WTC11 (cell line): ENCODE measurements at regions not wholly inside any gene's neighbourhood (a gene's known extent, or its start where the extent isn't known, plus 50 kb on each side); places are given as distances from the start of the nearest gene placed in this dataset.

Experiments
- ATAC-seq: fragments of 200-7000 bp; cut with Tn5 transposase; 2 replicates; pipeline ENCODE4 v1.10.0; 2021; ENCODE audit warnings: mild to moderate bottlenecking, moderate library complexity
- CTCF ChIA-PET: fragments of 300-600 bp; sonication (Branson Sonifier 250); formaldehyde crosslinking; loops from one replicate; lab custom pipeline; 2021; ENCODE audit warnings: antibody characterized with exemption; lab: Charles Lee
- POLR2A ChIA-PET: fragments of 350-600 bp; sonication (Branson Sonifier 250); formaldehyde crosslinking; loops from one replicate; lab custom pipeline; 2021; ENCODE audit warnings: antibody characterized with exemption; lab: Charles Lee
- DNase-seq: peaks from one replicate; pipeline ENCODE4 v3.0.0; 2021; ENCODE audit warnings: low spot score
- H3K27ac Mint-ChIP-seq: 2 replicates; pipeline ENCODE4 v1.8.0; 2021; ENCODE audit warnings: mixed read lengths
- H3K27me3 Mint-ChIP-seq: 2 replicates; pipeline ENCODE4 v1.8.0; 2021; ENCODE audit warnings: low read depth, mild to moderate bottlenecking, moderate library complexity, mixed read lengths
- H3K36me3 Mint-ChIP-seq: 2 replicates; pipeline ENCODE4 v1.8.0; 2021; ENCODE audit warnings: mixed read lengths
- H3K4me1 Mint-ChIP-seq: 2 replicates; pipeline ENCODE4 v1.8.0; 2022; ENCODE audit warnings: mixed read lengths
- H3K4me3 Mint-ChIP-seq: 2 replicates; pipeline ENCODE4 v1.8.0; 2021; ENCODE audit warnings: mild to moderate bottlenecking, moderate library complexity, mixed read lengths
- H3K9me3 Mint-ChIP-seq: 2 replicates; pipeline ENCODE4 v1.8.0; 2021; ENCODE audit warnings: mixed read lengths
- ARID4B ChIP-seq: sonication (generic); formaldehyde crosslinking; IDR thresholded peaks from 2 replicates; pipeline ENCODE4 v1.8.0; 2023; ENCODE audit warnings: missing genetic modification reagents, mild to moderate bottlenecking, borderline replicate concordance
- ATF2 ChIP-seq: sonication (generic); formaldehyde crosslinking; IDR thresholded peaks from 2 replicates; pipeline ENCODE4 v1.8.1; 2022; ENCODE audit warnings: low read depth, missing genetic modification reagents, borderline replicate concordance
- CTCF ChIP-seq: fragments of 200-600 bp; IDR thresholded peaks from 2 replicates; pipeline ENCODE4 v1.8.0; 2022; ENCODE audit warnings: antibody characterized with exemption
- EMX1 ChIP-seq: fragments of 250-450 bp; sonication (Bioruptor Pico); IDR thresholded peaks from 2 replicates; pipeline ENCODE4 v1.8.0; 2021; ENCODE audit warnings: mild to moderate bottlenecking
- ETV6 ChIP-seq: sonication (generic); formaldehyde crosslinking; IDR thresholded peaks from 2 replicates; pipeline ENCODE4 v1.8.1; 2022; ENCODE audit warnings: mild to moderate bottlenecking, missing genetic modification reagents
- GRHL2 ChIP-seq: fragments of 250-450 bp; sonication (Bioruptor Pico); IDR thresholded peaks from 2 replicates; pipeline ENCODE4 v1.8.0; 2022; ENCODE audit warnings: mild to moderate bottlenecking, moderate library complexity; ENCODE audit not compliant: insufficient replicate concordance, severe bottlenecking
- KAT7 ChIP-seq: sonication (generic); formaldehyde crosslinking; IDR thresholded peaks from 2 replicates; pipeline ENCODE4 v1.8.1; 2023; ENCODE audit warnings: missing genetic modification reagents, mild to moderate bottlenecking, borderline replicate concordance
- MAX ChIP-seq: sonication (generic); formaldehyde crosslinking; IDR thresholded peaks from 2 replicates; pipeline ENCODE4 v1.8.0; 2022; ENCODE audit warnings: mild to moderate bottlenecking, missing genetic modification reagents
- NFATC4 ChIP-seq: fragments of 250-450 bp; sonication (Bioruptor Pico); IDR thresholded peaks from 2 replicates; pipeline ENCODE4 v1.9.0; 2021; ENCODE audit warnings: mild to moderate bottlenecking
- NFYB ChIP-seq: sonication (generic); formaldehyde crosslinking; conservative IDR thresholded peaks from 2 replicates; pipeline ENCODE4 v1.8.0; 2022; ENCODE audit warnings: low read depth, missing genetic modification reagents
- NR2C2 ChIP-seq: sonication (generic); formaldehyde crosslinking; IDR thresholded peaks from 2 replicates; pipeline ENCODE4 v1.8.0; 2022; ENCODE audit warnings: mild to moderate bottlenecking, missing genetic modification reagents
- NR3C1 ChIP-seq: sonication (generic); formaldehyde crosslinking; conservative IDR thresholded peaks from 2 replicates; pipeline ENCODE4 v1.8.1; 2023; ENCODE audit warnings: low read depth, mild to moderate bottlenecking, missing genetic modification reagents
- OVOL2 ChIP-seq: fragments of 250-450 bp; sonication (Bioruptor Pico); IDR thresholded peaks from 2 replicates; pipeline ENCODE4 v1.9.0; 2021; ENCODE audit warnings: mild to moderate bottlenecking, borderline replicate concordance
- PREB ChIP-seq: sonication (generic); formaldehyde crosslinking; IDR thresholded peaks from 2 replicates; pipeline ENCODE4 v1.8.1; 2022; ENCODE audit warnings: mild to moderate bottlenecking, missing genetic modification reagents, moderate library complexity, borderline replicate concordance
- RORB ChIP-seq: fragments of 250-450 bp; sonication (Bioruptor Pico); IDR thresholded peaks from 2 replicates; pipeline ENCODE4 v1.9.0; 2021; ENCODE audit warnings: mild to moderate bottlenecking
- TCF7 ChIP-seq: sonication (generic); formaldehyde crosslinking; IDR thresholded peaks from 2 replicates; pipeline ENCODE4 v1.8.0; 2022; ENCODE audit warnings: mild to moderate bottlenecking, low read depth, missing genetic modification reagents, moderate library complexity
- TEAD4 ChIP-seq: sonication (generic); formaldehyde crosslinking; IDR thresholded peaks from 2 replicates; pipeline ENCODE4 v1.8.0; 2022; ENCODE audit warnings: mild to moderate bottlenecking, missing genetic modification reagents
- USF2 ChIP-seq: sonication (generic); formaldehyde crosslinking; IDR thresholded peaks from 2 replicates; pipeline ENCODE4 v1.8.1; 2023; ENCODE audit warnings: mild to moderate bottlenecking, missing genetic modification reagents, moderate library complexity
- ZNF121 ChIP-seq: sonication (generic); formaldehyde crosslinking; IDR thresholded peaks from 2 replicates; pipeline ENCODE4 v1.8.0; 2023; ENCODE audit warnings: missing genetic modification reagents
- ZNF396 ChIP-seq: fragments of 250-450 bp; sonication (Bioruptor Pico); IDR thresholded peaks from 2 replicates; pipeline ENCODE4 v1.8.0; 2021; ENCODE audit warnings: mild to moderate bottlenecking, moderate library complexity, borderline replicate concordance
- ZNF416 ChIP-seq: fragments of 250-450 bp; sonication (Bioruptor Pico); IDR thresholded peaks from 2 replicates; pipeline ENCODE4 v1.9.0; 2021; ENCODE audit warnings: mild to moderate bottlenecking, inconsistent platforms

GRCh38 chr5:40429258-40430100 lies 250.2 kb upstream of the PTGER4 start:
- peaks cover 19% of the 10 kb centered on the region for H3K4me1 Mint-ChIP-seq
- TF ChIP-seq ZNF416 (CRISPR knock-in tag) (no peak), GRHL2 (CRISPR knock-in tag) (no peak), ATF2 (CRISPR knock-in tag) (no peak), NR3C1 (no peak), ZNF121 (no peak), MAX (no peak), CTCF (no peak), ETV6 (CRISPR knock-in tag) (no peak)
- ChIA-PET POLR2A (no interaction called here), CTCF (no interaction called here)
- no peak overlapping the region for H3K4me3 Mint-ChIP-seq
- peaks cover 16% of the 10 kb centered on the region for H3K36me3 Mint-ChIP-seq
- ATAC-seq, result no peak
- peaks cover 19% of the 10 kb centered on the region for H3K9me3 Mint-ChIP-seq
- no peak for DNase-seq
- H3K27me3 Mint-ChIP-seq, result no peaks in the 10 kb centered on the region
- H3K27ac Mint-ChIP-seq, result no peak overlapping the region

- no peak for TF ChIP-seq PREB (CRISPR knock-in tag)
- TF ChIP-seq USF2, result no peak
- no peak for TF ChIP-seq NFYB
- no peak for TF ChIP-seq ARID4B (CRISPR knock-in tag)
- no peak for TF ChIP-seq NFATC4 (CRISPR knock-in tag)
- no peak for TF ChIP-seq ZNF396
- no peak for TF ChIP-seq TCF7 (CRISPR knock-in tag)
- TF ChIP-seq TEAD4 (CRISPR knock-in tag), result no peak
- no peak for TF ChIP-seq NR2C2
- TF ChIP-seq OVOL2, result no peak
- TF ChIP-seq ETV6 (CRISPR knock-in tag), result no peak
- no peak for TF ChIP-seq KAT7 (CRISPR knock-in tag)
- no peak for TF ChIP-seq EMX1 (CRISPR knock-in tag)
- TF ChIP-seq RORB, result no peak
- ChIA-PET POLR2A (no interaction called here), CTCF (no interaction called here)
- H3K27me3 Mint-ChIP-seq, result no peaks in the 10 kb centered on the region
- H3K4me1 Mint-ChIP-seq, result peaks cover 16% of the 10 kb centered on the region
- DNase-seq (no peak), ATAC-seq (no peak)
- peaks cover 26% of the 10 kb centered on the region for H3K9me3 Mint-ChIP-seq
- H3K27ac Mint-ChIP-seq, result no peak overlapping the region
- H3K36me3 Mint-ChIP-seq, result peaks cover 19% of the 10 kb centered on the region
- H3K4me3 Mint-ChIP-seq, result no peak overlapping the region
Measured at GRCh38 chr5:40428815-40429214, 250.9 kb upstream of the PTGER4 start.
